GM23338 (cell line): ENCODE measurements at regions not wholly inside any gene's neighbourhood (a gene's known extent, or its start where the extent isn't known, plus 50 kb on each side); places are given as distances from the start of the nearest gene placed in this dataset.

Experiments
- EZH2 ChIP-seq: fragments of 200-600 bp; sonication (generic); IDR thresholded peaks from one replicate; pipeline ENCODE4 v1.8.0; 2017; ENCODE audit warnings: antibody characterized with exemption, mild to moderate bottlenecking, low read depth; ENCODE audit not compliant: unreplicated experiment
- POLR2AphosphoS5 ChIP-seq: IDR thresholded peaks from 2 replicates; pipeline ENCODE4 v1.6.1; 2016; ENCODE audit warnings: antibody characterized with exemption, low read depth
- TF ChIP-seq, protein P1 (sequence below), 2 experiments: fragments of 200-600 bp in 1 of 2; sonication (generic) in 1 of 2; conservative IDR thresholded peaks; 2 replicates each; pipeline versions ENCODE4 v1.5.1 to v1.6.1; 2016 to 2017; ENCODE audit warnings: antibody characterized with exemption in 2 of 2, low read depth in 2 of 2, mild to moderate bottlenecking in 2 of 2, moderate library complexity in 1 of 2

DNA sequence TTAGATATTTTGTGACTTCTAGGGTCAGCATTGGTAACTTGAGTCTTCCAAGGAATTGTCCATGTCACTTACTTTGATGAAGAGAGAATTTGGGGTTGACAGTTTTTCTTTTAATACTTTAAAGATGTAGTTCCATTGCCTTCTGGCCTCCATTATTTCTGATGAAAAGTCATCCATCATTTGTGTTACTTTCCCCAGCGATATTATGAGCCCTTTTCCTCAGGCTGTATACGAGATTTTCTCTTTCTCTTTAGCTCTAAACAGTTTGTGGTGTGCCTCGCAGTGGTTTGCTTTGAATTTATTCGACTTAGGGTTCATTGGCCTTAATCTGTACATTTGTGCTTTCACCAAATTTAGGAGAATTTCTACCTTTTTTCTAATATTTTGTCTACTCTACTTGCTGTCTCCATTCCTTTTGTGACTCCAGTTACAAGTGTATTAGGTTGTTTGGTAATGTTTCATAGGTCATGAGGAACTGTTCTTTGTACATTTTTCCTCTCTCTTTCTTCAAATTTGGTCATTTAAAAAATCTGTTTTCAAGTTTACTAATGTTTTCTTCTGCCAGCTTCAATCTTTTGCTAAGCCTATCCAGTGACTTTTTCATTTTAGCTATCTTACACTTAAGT, 131.4 kb upstream of the OTOS start:
- TF ChIP-seq, protein P1, sequence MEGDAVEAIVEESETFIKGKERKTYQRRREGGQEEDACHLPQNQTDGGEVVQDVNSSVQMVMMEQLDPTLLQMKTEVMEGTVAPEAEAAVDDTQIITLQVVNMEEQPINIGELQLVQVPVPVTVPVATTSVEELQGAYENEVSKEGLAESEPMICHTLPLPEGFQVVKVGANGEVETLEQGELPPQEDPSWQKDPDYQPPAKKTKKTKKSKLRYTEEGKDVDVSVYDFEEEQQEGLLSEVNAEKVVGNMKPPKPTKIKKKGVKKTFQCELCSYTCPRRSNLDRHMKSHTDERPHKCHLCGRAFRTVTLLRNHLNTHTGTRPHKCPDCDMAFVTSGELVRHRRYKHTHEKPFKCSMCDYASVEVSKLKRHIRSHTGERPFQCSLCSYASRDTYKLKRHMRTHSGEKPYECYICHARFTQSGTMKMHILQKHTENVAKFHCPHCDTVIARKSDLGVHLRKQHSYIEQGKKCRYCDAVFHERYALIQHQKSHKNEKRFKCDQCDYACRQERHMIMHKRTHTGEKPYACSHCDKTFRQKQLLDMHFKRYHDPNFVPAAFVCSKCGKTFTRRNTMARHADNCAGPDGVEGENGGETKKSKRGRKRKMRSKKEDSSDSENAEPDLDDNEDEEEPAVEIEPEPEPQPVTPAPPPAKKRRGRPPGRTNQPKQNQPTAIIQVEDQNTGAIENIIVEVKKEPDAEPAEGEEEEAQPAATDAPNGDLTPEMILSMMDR (conservative IDR thresholded peaks at IDR 0.05; ENCODE audit: low read depth in 2 of 2): no peak
- no peak for TF ChIP-seq EZH2
- no peak for TF ChIP-seq POLR2AphosphoS5
